ENCODE measurements at regions not wholly inside any gene's neighbourhood (a gene's known extent, or its start where the extent isn't known, plus 50 kb on each side); places are given as distances from the start of the nearest gene placed in this dataset.

DNA sequence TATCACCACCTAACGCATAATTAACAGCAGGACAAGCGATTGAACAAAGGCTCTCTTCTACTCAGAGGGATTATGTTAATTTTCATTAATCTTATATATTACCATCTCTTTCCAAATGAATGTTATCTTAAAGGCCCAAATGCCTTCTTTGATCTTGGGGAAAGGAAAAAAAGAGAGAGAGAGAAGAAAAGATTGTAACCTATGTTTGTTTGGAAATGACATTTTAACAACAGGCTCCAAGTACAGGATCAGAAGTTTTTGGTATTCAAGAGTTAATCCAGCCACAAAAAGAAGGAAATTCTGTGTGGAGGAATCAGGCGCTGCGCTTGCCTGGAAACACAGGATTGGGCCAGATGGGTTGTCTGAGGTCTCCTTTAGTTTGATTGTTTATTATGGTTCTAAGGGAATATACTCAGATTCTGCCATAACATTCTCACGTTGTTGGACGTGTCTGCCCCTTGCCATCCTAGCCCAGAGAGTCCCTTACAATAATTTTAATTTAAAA lies 100.7 kb upstream of the STX18 start:
- Mint-ChIP-seq H3K9me3 (no peaks in the 10 kb centered on the region), H3K36me3 (ENCODE audit: low read depth) (no peaks in the 10 kb centered on the region), H3K27ac (no peak overlapping the region), H3K4me1 (ENCODE audit: low read depth) (peaks cover 1% of the 10 kb centered on the region), H3K27me3 (ENCODE audit: low read depth) (peaks cover 1% of the 10 kb centered on the region), H3K4me3 (ENCODE audit: low read depth) (no peak overlapping the region)
- no peak for DNase-seq (ENCODE audit: low spot score)
- intact Hi-C loops (cut with micrococcal nuclease), result no loop called here

DNA sequence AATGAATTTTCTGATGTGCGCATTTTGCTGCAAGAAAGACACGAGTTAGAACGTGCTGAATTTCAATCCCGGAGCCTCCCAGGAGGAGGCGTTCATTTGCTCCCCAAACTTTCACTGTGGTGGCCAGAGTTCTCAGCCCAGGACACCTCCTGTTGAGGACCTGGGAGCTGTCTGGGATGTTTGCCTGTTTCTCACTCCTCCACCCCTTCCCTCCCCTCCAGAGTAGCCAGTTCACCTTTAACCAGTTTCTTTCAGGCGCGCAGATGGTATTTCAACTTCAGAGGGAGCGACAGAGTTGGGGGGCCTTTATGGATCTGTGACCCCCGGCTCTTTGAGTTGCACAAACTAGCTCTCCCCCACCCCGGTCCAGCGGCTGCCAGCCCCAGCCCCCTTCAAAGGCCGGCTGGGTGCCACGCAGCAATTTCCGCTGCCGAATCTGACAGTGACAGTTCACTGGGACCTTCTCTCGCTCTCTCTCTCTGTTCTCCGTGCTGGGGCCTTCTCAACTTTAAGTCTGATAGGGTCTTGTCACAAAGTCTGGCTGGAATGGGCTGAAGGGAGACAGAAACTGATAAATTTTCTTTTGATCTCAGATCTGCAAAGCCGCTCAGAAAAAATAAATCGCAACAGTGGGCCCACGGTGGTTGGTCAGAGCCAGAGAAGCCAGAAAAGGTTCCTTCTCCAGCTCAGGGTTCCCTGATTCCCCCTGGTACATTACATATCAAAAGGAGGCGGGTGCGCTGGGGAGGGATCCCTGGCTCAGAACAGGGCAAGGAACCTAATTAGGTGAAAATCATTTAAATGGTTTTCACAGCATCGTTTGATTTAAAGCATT lies 100.0 kb upstream of the STX18 start:
- intact Hi-C loops (cut with micrococcal nuclease), result no loop called here
- DNase-seq (ENCODE audit: low spot score), result no peak
- H3K9me3 Mint-ChIP-seq, result no peaks in the 10 kb centered on the region
- H3K4me1 Mint-ChIP-seq (ENCODE audit: low read depth), result peaks cover 1% of the 10 kb centered on the region
- peaks cover 1% of the 10 kb centered on the region for H3K27me3 Mint-ChIP-seq (ENCODE audit: low read depth)
- H3K27ac Mint-ChIP-seq, result no peak overlapping the region
- no peaks in the 10 kb centered on the region for H3K36me3 Mint-ChIP-seq (ENCODE audit: low read depth)
- H3K4me3 Mint-ChIP-seq (ENCODE audit: low read depth), result no peak overlapping the region

DNA sequence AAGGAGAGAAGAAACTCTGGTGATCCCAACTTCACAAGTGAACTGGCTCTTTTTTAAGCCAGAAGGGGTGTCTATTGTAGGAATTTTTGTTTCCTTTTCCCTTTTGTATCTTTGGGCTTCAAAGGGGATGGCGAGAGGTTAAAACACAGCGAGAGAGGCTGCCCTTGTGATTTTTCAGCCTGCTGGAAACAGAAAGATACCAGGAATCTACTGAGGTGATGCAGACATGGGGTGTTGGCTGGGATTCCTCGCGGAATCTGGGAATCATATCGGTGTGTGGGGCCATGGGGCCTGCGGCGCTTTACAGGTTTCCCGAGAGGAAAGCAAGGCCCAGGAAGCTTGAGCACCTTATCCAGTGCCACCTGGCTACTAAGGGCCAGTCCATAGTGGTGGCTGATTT lies 99.4 kb upstream of the STX18 start:
- Mint-ChIP-seq H3K36me3 (ENCODE audit: low read depth) (no peaks in the 10 kb centered on the region), H3K4me1 (ENCODE audit: low read depth) (peaks cover 1% of the 10 kb centered on the region), H3K27me3 (ENCODE audit: low read depth) (peaks cover 1% of the 10 kb centered on the region), H3K27ac (no peak overlapping the region), H3K9me3 (no peaks in the 10 kb centered on the region), H3K4me3 (ENCODE audit: low read depth) (no peak overlapping the region)
- intact Hi-C loops (cut with micrococcal nuclease), result no loop called here
- no peak for DNase-seq (ENCODE audit: low spot score)

DNA sequence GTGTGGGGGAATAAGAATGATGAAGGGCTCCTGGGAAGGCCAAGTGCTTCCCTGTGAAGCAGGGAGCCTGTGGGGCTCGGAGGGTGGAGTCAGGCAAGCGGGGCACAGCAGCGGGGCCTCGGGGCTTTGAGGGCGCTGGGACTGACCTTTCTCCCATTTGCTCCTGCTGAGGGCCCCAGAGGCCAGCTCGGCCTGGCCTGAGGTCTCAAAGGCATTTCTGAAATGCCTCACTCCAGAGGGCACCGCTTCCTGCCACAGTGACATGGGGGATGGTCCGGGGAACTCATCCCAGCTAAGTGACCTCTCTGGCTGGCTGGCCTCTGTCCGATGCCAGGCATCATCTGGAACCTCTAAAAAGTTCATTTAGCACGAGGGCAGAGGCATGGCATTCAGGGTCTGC lies 98.8 kb upstream of the STX18 start:
- Mint-ChIP-seq H3K4me3 (ENCODE audit: low read depth) (no peak overlapping the region), H3K36me3 (ENCODE audit: low read depth) (no peaks in the 10 kb centered on the region), H3K27ac (no peak overlapping the region), H3K27me3 (ENCODE audit: low read depth) (peaks cover 1% of the 10 kb centered on the region), H3K4me1 (ENCODE audit: low read depth) (peaks cover 1% of the 10 kb centered on the region), H3K9me3 (no peaks in the 10 kb centered on the region)
- no peak for DNase-seq (ENCODE audit: low spot score)
- intact Hi-C loops (cut with micrococcal nuclease), result no loop called here

DNA sequence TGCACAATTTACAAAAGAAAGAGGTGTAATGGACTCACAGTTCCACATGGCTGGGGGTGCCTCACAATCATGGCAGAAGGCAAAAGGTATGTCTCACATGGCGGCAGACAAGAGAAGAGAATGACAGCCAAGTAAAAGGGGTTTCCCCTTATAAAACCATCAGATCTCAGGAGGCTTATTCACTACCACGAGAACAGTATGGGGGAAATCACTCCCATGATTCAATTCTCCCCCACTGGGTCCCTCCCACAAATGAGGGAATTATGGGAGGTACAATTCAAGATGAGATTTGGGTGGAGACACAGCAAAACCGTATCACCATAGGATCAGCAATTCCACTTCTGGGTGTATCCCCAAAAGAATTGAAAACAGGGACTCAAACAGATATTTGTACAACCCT lies 97.5 kb upstream of the STX18 start:
- Mint-ChIP-seq H3K9me3 (no peaks in the 10 kb centered on the region), H3K27me3 (ENCODE audit: low read depth) (peaks cover 1% of the 10 kb centered on the region)
- intact Hi-C loops (cut with micrococcal nuclease), result no loop called here

DNA sequence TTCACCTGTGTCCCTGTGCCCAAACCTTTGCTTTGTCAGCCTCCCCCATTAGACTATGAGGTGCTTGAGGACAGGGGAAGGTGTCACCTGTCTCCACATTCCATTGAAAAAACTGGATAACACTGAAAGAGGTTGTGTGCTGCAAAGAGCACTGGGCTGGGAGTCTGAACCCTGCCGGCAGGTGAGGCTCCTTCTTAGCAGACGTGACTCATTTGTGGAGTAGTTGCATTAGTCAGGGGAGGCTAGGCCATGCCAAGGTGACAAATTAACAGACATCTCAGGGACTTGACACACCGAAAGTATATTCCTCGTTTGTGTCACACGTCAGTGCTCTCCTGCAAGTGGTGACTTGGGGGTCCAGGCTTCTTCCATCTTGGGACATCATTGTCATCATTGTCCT lies 95.9 kb upstream of the STX18 start:
- intact Hi-C loops (cut with micrococcal nuclease), result no loop called here
- peaks cover 1% of the 10 kb centered on the region for H3K27me3 Mint-ChIP-seq (ENCODE audit: low read depth)
- no peak for DNase-seq (ENCODE audit: low spot score)
- no peaks in the 10 kb centered on the region for H3K36me3 Mint-ChIP-seq (ENCODE audit: low read depth)
- no peak overlapping the region for H3K27ac Mint-ChIP-seq
- peaks cover 1% of the 10 kb centered on the region for H3K4me1 Mint-ChIP-seq (ENCODE audit: low read depth)
- H3K9me3 Mint-ChIP-seq, result no peaks in the 10 kb centered on the region
- no peak overlapping the region for H3K4me3 Mint-ChIP-seq (ENCODE audit: low read depth)

More for the DNA sequence above, 97.5 kb upstream of the STX18 start:
- DNase-seq (ENCODE audit: low spot score), result no peak
- Mint-ChIP-seq H3K36me3 (ENCODE audit: low read depth) (no peaks in the 10 kb centered on the region), H3K27ac (no peak overlapping the region), H3K4me3 (ENCODE audit: low read depth) (no peak overlapping the region), H3K4me1 (ENCODE audit: low read depth) (peaks cover 1% of the 10 kb centered on the region)

DNA sequence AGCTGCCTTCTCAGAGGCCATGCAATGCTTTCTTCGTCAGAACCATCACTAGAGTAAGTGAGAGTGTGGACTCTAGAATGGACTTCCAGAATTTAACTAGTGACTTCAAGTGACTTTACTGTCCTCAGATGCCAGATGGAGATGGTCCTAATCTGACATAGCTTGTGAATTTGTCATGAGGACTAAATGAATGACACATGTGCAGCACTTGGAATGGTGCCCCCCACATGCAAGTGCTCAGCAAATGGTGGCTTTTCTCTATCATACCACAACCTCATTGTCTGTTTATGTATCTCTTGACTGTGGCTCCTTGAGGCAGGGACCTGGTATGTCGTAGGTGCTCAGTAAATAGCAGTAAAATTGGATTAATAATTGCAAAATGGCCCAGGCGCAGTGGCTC lies 91.6 kb upstream of the STX18 start:
- intact Hi-C loops (cut with micrococcal nuclease), result loop anchor here (5.0 kb wide), 1 partner anchor 131 kb away; no protein-coding TSS in a partner anchor
- no peaks in the 10 kb centered on the region for H3K36me3 Mint-ChIP-seq (ENCODE audit: low read depth)
- peaks cover 12% of the 10 kb centered on the region for H3K4me1 Mint-ChIP-seq (ENCODE audit: low read depth)
- DNase-seq (ENCODE audit: low spot score), result no peak
- H3K27me3 Mint-ChIP-seq (ENCODE audit: low read depth), result no peaks in the 10 kb centered on the region
- H3K9me3 Mint-ChIP-seq, result no peaks in the 10 kb centered on the region
- H3K4me3 Mint-ChIP-seq (ENCODE audit: low read depth), result no peak overlapping the region
- no peak overlapping the region for H3K27ac Mint-ChIP-seq

DNA sequence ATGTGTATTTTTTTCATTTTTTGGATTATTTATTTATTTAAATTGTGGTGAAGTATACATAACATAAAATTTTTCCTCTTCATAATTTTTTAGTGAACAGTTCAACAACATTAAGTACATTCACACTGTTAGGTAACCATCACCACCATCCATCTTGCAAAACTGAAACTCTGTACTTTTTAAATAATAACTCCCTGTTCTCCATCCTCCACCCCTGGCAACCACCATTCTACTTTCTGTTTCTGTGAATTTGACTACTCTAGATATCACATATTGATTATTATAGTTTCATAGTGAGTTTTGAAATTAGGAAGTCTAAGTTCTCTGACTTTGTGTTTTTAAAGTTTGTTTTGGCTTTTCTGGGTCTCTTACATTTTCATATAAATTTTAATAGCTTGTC lies 89.3 kb upstream of the STX18 start:
- intact Hi-C loops (cut with micrococcal nuclease), result loop anchor here (5.0 kb wide), 1 partner anchor 129 kb away; no protein-coding TSS in a partner anchor
- Mint-ChIP-seq H3K36me3 (ENCODE audit: low read depth) (no peaks in the 10 kb centered on the region), H3K4me3 (ENCODE audit: low read depth) (no peak overlapping the region), H3K27ac (no peak overlapping the region), H3K27me3 (ENCODE audit: low read depth) (no peaks in the 10 kb centered on the region), H3K9me3 (no peaks in the 10 kb centered on the region), H3K4me1 (ENCODE audit: low read depth) (peaks cover 12% of the 10 kb centered on the region)
- no peak for DNase-seq (ENCODE audit: low spot score)

DNA sequence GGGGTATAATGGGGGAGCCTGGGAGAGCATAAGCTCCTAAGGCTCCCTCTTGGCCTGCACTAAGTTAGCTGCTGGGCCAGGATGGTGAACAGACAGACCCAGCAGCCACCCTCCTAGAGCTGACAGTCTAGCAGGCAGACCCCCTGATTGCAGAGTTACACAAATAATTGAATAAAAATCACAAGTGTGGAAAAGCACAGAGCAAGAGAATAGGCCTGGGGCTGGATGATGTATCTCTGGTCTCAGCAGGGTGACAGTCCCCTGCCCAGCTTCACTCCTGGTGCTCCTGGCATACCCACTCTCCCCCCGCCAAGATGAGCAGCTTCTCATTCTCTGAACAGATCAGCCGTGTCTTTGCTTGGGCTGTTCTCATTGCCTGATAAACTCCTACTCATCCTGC lies 86.1 kb upstream of the STX18 start:
- intact Hi-C loops (cut with micrococcal nuclease), result no loop called here
- no peak overlapping the region for H3K4me3 Mint-ChIP-seq (ENCODE audit: low read depth)
- DNase-seq (ENCODE audit: low spot score), result no peak
- H3K27ac Mint-ChIP-seq, result no peak overlapping the region
- H3K27me3 Mint-ChIP-seq (ENCODE audit: low read depth), result no peaks in the 10 kb centered on the region
- no peaks in the 10 kb centered on the region for H3K9me3 Mint-ChIP-seq
- H3K36me3 Mint-ChIP-seq (ENCODE audit: low read depth), result no peaks in the 10 kb centered on the region
- peaks cover 16% of the 10 kb centered on the region for H3K4me1 Mint-ChIP-seq (ENCODE audit: low read depth)

DNA sequence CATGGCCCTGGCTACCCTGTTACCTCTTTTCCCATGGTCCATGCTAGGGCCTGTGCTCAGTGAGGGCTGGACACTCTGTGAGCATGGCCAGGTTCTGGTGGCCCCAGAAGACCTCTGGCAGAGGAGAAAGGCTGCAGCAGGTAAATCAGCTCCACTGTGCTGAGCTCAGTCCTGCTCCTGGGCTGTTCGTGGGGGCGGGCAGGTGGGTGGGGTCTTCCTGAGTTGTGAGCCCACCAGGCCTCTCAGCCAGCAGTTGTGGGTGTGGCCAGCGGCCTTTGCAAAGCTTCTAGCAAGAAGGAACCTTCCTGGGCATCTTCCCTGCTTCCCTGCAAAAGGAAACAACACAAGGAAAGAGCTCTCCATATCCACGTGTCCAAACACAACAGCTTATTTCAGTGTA lies 85.3 kb upstream of the STX18 start:
- intact Hi-C loops (cut with micrococcal nuclease), result no loop called here
- DNase-seq (ENCODE audit: low spot score), result no peak
- Mint-ChIP-seq H3K36me3 (ENCODE audit: low read depth) (no peaks in the 10 kb centered on the region), H3K4me1 (ENCODE audit: low read depth) (peaks cover 16% of the 10 kb centered on the region), H3K9me3 (no peaks in the 10 kb centered on the region), H3K27ac (no peak overlapping the region), H3K4me3 (ENCODE audit: low read depth) (no peak overlapping the region), H3K27me3 (ENCODE audit: low read depth) (no peaks in the 10 kb centered on the region)

DNA sequence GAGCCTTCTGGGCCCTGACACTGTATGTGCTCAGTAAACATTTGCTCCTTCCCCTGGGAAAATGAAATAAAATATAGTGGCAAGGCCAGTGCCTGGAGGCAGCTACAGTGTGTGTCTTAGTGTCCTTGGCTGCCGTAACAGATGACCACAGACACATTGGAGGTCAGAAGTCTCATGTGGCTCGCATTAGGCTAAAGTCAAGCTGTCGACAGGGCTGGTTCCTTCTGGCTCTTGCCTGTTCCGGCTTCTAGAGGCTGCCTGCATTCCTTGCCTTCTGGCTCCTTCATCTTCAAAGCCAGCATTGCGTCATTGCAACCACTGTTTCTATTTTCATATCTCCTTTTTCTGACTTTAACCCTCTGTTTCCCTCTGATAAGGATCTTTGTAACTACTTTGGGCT lies 83.6 kb upstream of the STX18 start:
- Mint-ChIP-seq H3K27me3 (ENCODE audit: low read depth) (no peaks in the 10 kb centered on the region), H3K27ac (no peak overlapping the region), H3K4me3 (ENCODE audit: low read depth) (no peak overlapping the region), H3K36me3 (ENCODE audit: low read depth) (no peaks in the 10 kb centered on the region), H3K9me3 (no peaks in the 10 kb centered on the region), H3K4me1 (ENCODE audit: low read depth) (peaks cover 10% of the 10 kb centered on the region)
- no peak for DNase-seq (ENCODE audit: low spot score)
- intact Hi-C loops (cut with micrococcal nuclease), result no loop called here

DNA sequence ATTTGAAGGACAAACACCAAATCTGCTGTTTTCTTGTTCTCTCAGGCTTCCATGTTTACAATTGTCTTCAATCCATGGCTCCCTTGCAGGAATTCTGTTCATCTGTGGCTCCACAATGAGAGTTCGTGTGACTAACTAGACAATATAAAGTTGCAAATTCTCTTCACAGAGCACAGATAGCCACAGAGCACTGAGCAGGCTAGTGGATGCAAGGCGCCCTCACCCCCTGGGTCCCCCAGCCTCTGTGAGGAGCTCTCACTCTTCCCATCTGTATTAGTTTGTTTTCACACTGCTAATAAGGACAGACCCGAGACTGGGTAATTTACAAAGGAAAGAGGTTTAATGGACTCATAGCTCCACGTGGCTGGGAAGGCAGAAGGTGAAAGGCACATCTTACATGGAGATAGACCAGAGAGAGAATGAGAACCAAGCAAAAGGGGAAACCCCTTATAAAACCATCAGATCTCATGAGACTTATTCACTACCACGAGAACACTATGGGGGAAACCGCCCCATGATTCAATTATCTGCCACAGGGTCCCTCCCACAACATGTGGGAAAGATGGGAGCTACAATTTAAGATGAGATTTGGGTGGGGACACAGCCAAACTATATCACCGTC lies 82.5 kb upstream of the STX18 start:
- Mint-ChIP-seq H3K9me3 (no peaks in the 10 kb centered on the region), H3K27me3 (ENCODE audit: low read depth) (no peaks in the 10 kb centered on the region), H3K4me1 (ENCODE audit: low read depth) (peaks cover 9% of the 10 kb centered on the region), H3K36me3 (ENCODE audit: low read depth) (no peaks in the 10 kb centered on the region), H3K27ac (no peak overlapping the region), H3K4me3 (ENCODE audit: low read depth) (no peak overlapping the region)
- intact Hi-C loops (cut with micrococcal nuclease), result no loop called here
- no peak for DNase-seq (ENCODE audit: low spot score)

DNA sequence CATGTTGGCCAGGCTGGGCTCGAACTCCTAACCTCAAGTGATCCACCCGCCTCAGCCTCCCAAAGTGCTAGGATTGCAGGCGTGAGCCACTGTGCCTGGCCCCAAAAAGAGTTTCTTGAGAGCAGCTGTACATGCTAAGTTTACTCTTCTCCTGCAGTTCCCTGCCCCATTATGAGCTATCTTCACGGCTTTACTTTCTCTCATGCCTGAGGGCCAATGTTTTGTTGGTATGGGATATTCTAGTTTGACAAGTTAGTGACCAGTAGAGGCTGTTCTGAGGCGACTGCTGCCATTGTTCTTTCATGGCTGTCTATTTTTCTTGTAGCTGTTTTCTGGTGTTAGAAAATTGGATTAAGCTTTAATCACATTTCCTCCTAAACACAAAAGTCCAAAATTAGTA lies 78.0 kb upstream of the STX18 start:
- H3K27me3 Mint-ChIP-seq (ENCODE audit: low read depth), result no peaks in the 10 kb centered on the region

More for the DNA sequence above, 78.0 kb upstream of the STX18 start:
- Mint-ChIP-seq H3K4me3 (ENCODE audit: low read depth) (no peak overlapping the region), H3K9me3 (no peaks in the 10 kb centered on the region), H3K27ac (no peak overlapping the region), H3K36me3 (ENCODE audit: low read depth) (no peaks in the 10 kb centered on the region), H3K4me1 (ENCODE audit: low read depth) (peaks cover 5% of the 10 kb centered on the region)
- intact Hi-C loops (cut with micrococcal nuclease), result no loop called here
- no peak for DNase-seq (ENCODE audit: low spot score)
